ENCODE measurements at regions not wholly inside any gene's neighbourhood (a gene's known extent, or its start where the extent isn't known, plus 50 kb on each side); places are given as distances from the start of the nearest gene placed in this dataset.

DNA sequence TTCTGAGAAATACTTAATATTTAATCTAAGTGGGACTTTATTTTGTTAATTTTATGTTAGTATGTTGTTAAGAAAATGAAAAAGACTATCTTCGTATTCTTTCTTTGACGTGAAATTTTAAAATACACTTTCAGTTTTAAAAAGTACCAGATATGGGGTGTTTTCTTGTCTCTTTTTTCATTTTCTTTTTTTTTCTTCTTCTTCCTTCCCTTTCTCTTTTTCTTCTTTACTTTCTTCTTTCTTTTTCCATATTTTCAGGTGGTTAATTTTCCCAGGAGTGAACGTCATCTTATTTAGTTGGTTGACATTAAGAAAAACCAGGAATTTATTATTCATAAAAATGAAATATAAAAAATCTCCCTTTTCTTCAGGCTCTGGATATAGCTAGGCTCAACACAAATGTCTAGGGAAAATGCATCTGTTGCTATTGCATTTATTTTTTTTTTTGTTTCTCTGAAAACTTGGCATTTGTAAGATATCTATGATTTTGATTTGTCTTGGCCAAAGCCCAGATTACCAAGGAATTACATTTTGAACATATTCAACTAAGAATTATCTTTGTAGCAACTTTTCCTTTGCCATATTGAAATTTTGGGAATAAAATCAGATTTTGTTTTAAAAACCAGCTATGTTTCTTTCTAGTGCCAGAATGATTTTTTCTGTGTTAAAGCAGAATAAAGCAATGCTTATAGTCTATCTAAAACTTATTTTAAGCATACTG, 241.3 kb upstream of the FOXP2 start:
- TF ChIP-seq POLR2A (IDR thresholded peaks at IDR 0.05) (no peak), EP300 (IDR thresholded peaks at IDR 0.05) (no peak)
- TF ChIP-seq, protein P1, sequence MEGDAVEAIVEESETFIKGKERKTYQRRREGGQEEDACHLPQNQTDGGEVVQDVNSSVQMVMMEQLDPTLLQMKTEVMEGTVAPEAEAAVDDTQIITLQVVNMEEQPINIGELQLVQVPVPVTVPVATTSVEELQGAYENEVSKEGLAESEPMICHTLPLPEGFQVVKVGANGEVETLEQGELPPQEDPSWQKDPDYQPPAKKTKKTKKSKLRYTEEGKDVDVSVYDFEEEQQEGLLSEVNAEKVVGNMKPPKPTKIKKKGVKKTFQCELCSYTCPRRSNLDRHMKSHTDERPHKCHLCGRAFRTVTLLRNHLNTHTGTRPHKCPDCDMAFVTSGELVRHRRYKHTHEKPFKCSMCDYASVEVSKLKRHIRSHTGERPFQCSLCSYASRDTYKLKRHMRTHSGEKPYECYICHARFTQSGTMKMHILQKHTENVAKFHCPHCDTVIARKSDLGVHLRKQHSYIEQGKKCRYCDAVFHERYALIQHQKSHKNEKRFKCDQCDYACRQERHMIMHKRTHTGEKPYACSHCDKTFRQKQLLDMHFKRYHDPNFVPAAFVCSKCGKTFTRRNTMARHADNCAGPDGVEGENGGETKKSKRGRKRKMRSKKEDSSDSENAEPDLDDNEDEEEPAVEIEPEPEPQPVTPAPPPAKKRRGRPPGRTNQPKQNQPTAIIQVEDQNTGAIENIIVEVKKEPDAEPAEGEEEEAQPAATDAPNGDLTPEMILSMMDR (IDR thresholded peaks at IDR 0.05), result no peak
